Aorta (tissue), 5 donors: ENCODE measurements at regions not wholly inside any gene's neighbourhood (a gene's known extent, or its start where the extent isn't known, plus 50 kb on each side); places are given as distances from the start of the nearest gene placed in this dataset.

Source experiments
- ATAC-seq: fragments of 200-7000 bp; cut with Tn5 transposase; one replicate; pipeline ENCODE4 v1.9.1; 2022; ENCODE audit warnings: moderate library complexity; ENCODE audit not compliant: low FRiP score
- DNase-seq, 2 donors: peaks; one replicate each; pipeline ENCODE4 v3.0.0-alpha.2; 2020
- H3K27ac ChIP-seq, 2 donors: one replicate each; pipeline ENCODE4 v1.5.1; 2013; ENCODE audit warnings: low read length in 2 of 2, mild to moderate bottlenecking in 2 of 2, moderate library complexity in 2 of 2, control low read depth in 1 of 2, inconsistent platforms in 1 of 2, low read depth in 1 of 2
- H3K27me3 ChIP-seq, 2 donors: one replicate each; pipeline ENCODE4 v1.6.1; 2013; ENCODE audit warnings: control low read depth in 1 of 2, low read length in 1 of 2, mild to moderate bottlenecking in 1 of 2, moderate library complexity in 1 of 2; ENCODE audit not compliant: insufficient read depth in 2 of 2, control insufficient read depth in 1 of 2
- H3K36me3 ChIP-seq, 2 donors: one replicate each; pipeline ENCODE4 v1.6.1; 2013; ENCODE audit warnings: control low read depth in 1 of 2, low read length in 1 of 2, mild to moderate bottlenecking in 1 of 2; ENCODE audit not compliant: insufficient read depth in 2 of 2, control insufficient read depth in 1 of 2
- H3K4me1 ChIP-seq, 2 donors: one replicate each; pipeline ENCODE4 v1.6.1; 2013; ENCODE audit warnings: low read length in 2 of 2, control low read depth in 1 of 2, mild to moderate bottlenecking in 1 of 2, moderate library complexity in 1 of 2; ENCODE audit not compliant: insufficient read depth in 2 of 2, control insufficient read depth in 1 of 2
- H3K4me3 ChIP-seq, 2 donors: one replicate each; pipeline ENCODE4 v1.5.1; 2013; ENCODE audit warnings: low read length in 2 of 2, control low read depth in 1 of 2, mild to moderate bottlenecking in 1 of 2
- H3K9me3 ChIP-seq: one replicate; pipeline ENCODE4 v1.6.1; 2013; ENCODE audit warnings: mild to moderate bottlenecking, low read length; ENCODE audit not compliant: control insufficient read depth
- WGBS, 2 donors: extraction: QIAGEN DNeasy Blood & Tissue Kit; methylation state at CpG; one replicate each; pipeline ENCODE4 v1.1.7; 2013; 5-methylcytosine and 5-hydroxymethylcytosine counted together
- intact Hi-C, 2 donors: fragments of 100-400 bp; cut with DNase I; formaldehyde crosslinking; loops; one replicate each; pipeline versions ENCODE4 v1.14.2 to v1.15.0; 2022
- donor health status: healthy with polysubstance abuse.
- donor health status: Bipolar disorder and iron deficiency.
- donor health status: DM: no; HTN: no; CAD: no.
- donor health status: DM: no; HTN: no; CAD: no.
- donor health status: DM: yes; HTN: yes; CAD: no.

DNA sequence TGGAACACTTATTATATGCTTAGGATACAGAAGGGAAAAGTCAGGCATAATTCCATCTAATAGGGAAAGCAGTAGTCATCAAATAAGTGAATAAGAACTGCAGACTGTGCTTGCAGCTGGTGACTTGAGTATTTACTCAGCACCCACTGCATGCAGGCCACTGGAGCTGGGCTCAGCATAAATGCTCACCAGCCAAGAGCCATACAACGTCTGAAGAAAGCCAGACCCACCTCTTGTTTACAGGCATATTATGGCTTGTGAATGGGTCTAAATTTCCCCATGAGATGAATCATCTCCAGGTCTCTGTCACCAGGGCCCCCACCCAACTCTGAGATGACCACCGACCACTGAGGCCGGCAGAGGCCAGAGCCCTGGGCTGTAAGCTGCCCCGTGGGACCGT is 123.8 kb upstream of the PKDCC start:
- Histone ChIP-seq H3K27ac (no peak overlapping the region), H3K9me3 (no peaks in the 10 kb centered on the region), H3K4me1 (no peaks in the 10 kb centered on the region), H3K27me3 (no peaks in the 10 kb centered on the region), H3K4me3 (no peak overlapping the region), H3K36me3 (no peaks in the 10 kb centered on the region)
- 78 to 89% methylated on average over 5 of the region's 5 CpGs for WGBS, 2 donors
- intact Hi-C loops = no loop called here
- ATAC-seq (no peak), DNase-seq (no peak)

DNA sequence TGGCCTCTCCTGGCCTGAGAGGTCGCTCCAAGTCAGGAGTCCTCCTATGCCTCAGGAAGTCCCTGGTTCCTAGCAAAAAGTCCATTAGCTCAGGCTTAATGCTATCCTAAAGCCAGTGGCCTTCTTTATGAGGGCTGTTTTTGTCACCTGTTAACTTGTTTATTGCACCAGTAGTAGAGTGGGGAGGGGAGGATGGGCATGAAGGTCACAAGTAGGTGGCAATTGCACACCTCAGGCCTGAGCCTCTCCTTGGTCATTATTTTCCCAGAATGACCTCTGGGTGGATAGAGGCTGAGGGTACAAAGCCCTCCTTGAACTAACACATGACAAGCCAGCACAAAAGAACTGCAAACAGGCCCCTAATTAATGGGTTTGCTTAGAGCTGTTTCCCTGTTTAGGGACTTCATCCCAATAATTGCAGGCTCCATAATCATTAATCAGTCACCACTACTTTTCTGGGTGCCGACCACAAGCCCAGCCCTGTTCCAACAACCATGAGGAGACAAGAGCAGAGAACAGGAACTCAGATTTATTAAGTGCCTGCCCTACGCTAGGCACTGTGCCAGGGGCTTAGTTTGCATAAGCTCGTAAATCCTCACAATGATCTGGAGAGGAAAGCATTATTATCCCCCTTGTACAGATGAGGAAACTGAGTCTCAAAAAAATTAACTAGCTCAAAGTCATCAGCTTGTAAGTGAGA is 123.0 kb upstream of the PKDCC start:
- Histone ChIP-seq H3K4me1 (no peaks in the 10 kb centered on the region), H3K9me3 (no peaks in the 10 kb centered on the region), H3K27me3 (no peaks in the 10 kb centered on the region), H3K4me3 (no peak overlapping the region), H3K36me3 (no peaks in the 10 kb centered on the region), H3K27ac (no peak overlapping the region)
- DNase-seq (no peak), ATAC-seq (no peak)
- WGBS, 2 donors = 88 to 91% methylated on average over 4 of the region's 4 CpGs
- intact Hi-C loops = no loop called here

DNA sequence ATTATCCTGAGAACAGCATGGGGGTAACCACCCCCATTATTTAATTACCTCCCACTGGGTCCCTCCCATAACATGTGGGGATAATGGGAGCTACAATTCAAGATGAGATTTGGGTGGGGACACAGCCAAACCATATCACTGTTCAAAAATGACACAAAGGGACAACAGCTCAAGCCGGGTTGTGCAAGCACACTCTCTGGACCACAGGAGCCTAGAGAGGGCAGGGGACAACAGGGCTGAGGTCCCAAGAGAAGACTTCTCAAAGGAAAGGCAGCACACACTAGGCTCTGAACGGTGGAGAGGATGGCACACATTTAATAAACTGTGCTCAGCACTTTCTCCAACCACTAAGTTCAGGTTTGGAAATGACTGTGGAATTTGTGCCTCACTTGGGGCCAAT is 122.1 kb upstream of the PKDCC start:
- Histone ChIP-seq H3K4me3 (no peak overlapping the region), H3K36me3 (no peaks in the 10 kb centered on the region), H3K9me3 (no peaks in the 10 kb centered on the region), H3K27ac (no peak overlapping the region), H3K27me3 (no peaks in the 10 kb centered on the region), H3K4me1 (no peaks in the 10 kb centered on the region)
- ATAC-seq = peak; percentile 6
- no peak for DNase-seq
- intact Hi-C loops = no loop called here
- 40 to 53% methylated on average over 2 of the region's 2 CpGs for WGBS, 2 donors

DNA sequence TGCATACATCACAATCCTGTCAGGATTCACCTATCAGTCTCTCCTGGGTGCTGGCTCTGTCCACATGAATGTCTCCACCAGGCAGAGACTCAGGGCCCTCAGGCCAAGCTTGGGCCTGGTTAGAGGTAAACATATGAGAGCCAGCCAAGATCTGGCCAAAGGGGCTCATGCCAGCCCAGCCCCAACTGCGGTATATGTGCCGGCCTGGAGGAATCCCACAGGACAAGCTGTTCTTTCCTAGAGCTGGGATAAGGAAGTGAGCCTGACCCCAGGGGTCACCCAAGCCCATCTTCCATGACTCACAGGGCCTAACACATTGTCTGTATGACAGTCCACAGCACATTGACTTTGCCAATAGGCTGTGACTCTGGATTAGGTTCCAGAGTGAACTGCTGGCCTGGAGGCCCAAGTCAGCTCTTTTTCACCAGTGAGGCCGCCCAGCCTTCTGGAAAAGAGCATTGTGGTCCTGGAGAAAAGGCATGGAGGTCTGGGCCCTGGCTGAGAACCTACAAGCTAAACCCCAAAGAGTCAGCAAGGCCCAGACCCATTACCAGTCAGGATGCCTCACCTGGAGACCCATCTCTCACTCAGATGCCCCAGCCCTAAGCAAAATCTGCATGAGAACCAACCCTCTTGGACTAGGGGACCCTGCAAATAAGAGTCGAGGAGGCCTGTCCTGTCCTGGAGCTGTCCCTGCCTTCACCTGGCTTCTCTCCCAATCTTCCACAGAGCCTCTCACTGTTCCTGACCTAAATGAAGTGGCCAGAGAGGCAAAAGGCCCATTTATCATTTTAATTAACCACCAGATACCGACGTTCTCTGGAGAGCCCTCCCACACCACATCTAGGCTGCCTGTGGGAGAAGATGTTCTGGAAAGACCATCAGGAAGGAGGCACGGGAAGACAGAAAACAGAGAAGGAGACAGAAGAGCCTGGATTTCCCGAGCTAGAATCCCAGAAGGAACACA is 120.9 kb upstream of the PKDCC start:
- DNase-seq (no peak), ATAC-seq (peak; percentile 34)
- 57 to 62% methylated on average over 8 of the region's 8 CpGs for WGBS, 2 donors
- H3K27me3 ChIP-seq = no peaks in the 10 kb centered on the region
- no peak overlapping the region for H3K4me3 ChIP-seq
- peak overlapping the region in 1 of 2 donors; percentile 12 for H3K27ac ChIP-seq
- H3K9me3 ChIP-seq = no peaks in the 10 kb centered on the region
- no peaks in the 10 kb centered on the region for H3K4me1 ChIP-seq
- H3K36me3 ChIP-seq = no peaks in the 10 kb centered on the region
- intact Hi-C loops = no loop called here

DNA sequence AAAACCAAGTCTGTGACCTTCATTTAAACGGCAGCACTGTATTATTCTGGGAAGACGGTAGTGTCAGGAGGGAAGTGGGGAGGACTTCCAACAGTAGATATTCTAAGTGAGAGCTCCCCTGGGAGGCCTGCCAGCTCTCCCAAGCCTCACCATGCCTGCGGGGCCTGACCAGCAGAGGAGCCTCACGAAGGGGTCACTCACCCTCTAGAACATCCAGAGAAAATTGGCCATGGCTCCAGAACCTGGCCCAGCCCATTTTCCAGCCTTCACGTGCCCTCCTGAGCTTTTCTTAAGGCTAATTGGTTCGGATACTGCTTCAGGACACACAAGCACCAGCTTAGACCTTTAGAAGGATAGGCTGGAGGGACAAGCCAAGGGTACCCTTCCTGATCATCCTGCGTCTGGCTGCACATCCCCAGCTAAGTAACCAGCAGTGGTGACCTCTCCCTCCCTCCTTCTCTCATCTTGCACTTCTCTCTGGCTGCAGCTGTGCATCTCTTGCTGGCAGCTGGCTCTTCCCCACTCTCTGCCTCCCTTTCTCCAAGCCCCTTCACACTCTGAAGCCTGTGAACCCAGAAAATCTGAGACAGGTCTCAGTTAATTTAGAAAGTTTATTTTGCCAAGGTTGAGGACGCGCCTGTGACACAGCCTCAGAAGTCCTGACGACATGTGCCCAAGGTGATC is 120.1 kb upstream of the PKDCC start:
- intact Hi-C loops = no loop called here

DNA sequence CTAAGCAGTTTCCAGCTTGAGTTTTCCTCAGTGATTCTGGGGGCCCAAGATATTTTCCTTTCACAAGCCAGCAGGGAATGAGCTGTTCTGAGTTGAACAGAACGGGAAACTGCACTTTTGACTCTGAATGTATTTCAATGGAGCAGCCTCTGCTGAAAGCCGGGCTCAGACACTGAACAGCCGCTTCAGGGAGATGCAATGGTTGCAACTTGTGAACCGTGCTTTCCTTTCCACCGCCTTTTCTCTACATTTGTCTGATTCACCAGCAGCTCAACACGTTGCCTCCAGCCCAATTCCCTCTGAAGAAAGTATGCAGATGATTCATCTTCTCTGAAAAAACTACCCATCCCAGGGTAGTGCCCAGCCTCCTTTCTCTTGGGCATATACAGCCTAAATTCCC is 119.3 kb upstream of the PKDCC start:
- Histone ChIP-seq H3K27me3 (no peaks in the 10 kb centered on the region), H3K27ac (no peak overlapping the region), H3K36me3 (no peaks in the 10 kb centered on the region), H3K4me3 (no peak overlapping the region), H3K4me1 (no peaks in the 10 kb centered on the region), H3K9me3 (no peaks in the 10 kb centered on the region)
- intact Hi-C loops = no loop called here
- no peak for ATAC-seq
- 43 to 46% methylated on average over 6 of the region's 6 CpGs for WGBS, 2 donors
- DNase-seq = no peak

More for the DNA sequence above, 120.1 kb upstream of the PKDCC start:
- no peaks in the 10 kb centered on the region for H3K27me3 ChIP-seq
- 54 to 60% methylated on average over 10 of the region's 10 CpGs for WGBS, 2 donors
- no peaks in the 10 kb centered on the region for H3K9me3 ChIP-seq
- H3K36me3 ChIP-seq = no peaks in the 10 kb centered on the region
- peak; percentile 12 for ATAC-seq
- H3K27ac ChIP-seq = no peak overlapping the region
- DNase-seq = no peak
- H3K4me3 ChIP-seq = no peak overlapping the region
- no peaks in the 10 kb centered on the region for H3K4me1 ChIP-seq

DNA sequence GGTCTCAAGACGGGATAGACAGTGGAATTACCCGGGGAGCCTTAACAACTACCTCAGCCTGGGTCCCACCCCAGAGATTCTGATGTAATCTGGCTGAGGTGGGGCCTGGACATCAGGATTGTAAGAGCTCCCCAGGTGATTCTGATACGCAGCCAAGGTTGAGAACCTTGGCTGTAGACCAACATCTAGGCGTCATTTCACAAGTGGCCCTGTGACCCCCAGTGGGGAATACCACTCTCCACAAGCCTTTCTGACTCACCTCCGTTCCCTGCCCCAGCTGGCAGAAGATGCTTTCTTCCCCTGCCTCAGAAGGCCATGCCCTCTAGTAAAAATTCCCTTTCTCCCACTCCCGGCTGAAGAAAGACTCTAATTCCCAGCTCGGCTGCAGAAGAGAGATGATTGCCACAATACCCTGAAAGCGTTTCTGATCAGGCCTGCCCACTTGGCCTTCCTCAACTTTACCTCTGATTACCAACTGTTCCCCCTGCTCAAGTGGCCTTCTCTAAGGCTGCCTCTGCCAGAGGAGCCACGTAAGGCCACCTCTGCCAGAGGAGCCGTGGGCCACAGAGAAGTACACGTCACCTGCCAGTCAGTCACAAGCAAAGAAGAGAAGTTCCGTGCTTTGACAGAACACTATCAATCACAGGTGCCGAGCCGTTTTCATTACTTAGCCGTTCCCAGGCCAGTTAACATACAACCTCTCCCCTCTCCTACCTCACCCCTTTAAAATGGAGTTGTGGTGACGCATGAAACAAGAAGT is 116.8 kb upstream of the PKDCC start:
- DNase-seq (no peak), ATAC-seq (no peak)
- H3K9me3 ChIP-seq = no peaks in the 10 kb centered on the region
- intact Hi-C loops = no loop called here
- H3K27me3 ChIP-seq = no peaks in the 10 kb centered on the region
- no peaks in the 10 kb centered on the region for H3K36me3 ChIP-seq
- no peaks in the 10 kb centered on the region for H3K4me1 ChIP-seq
- 93 to 94% methylated on average over 16 of the region's 16 CpGs for WGBS, 2 donors
- H3K27ac ChIP-seq = no peak overlapping the region
- no peak overlapping the region for H3K4me3 ChIP-seq
